ENCODE measurements at regions not wholly inside any gene's neighbourhood (a gene's known extent, or its start where the extent isn't known, plus 50 kb on each side); places are given as distances from the start of the nearest gene placed in this dataset.

- TF ChIP-seq CHD7 (IDR thresholded peaks at IDR 0.05; ENCODE audit: insufficient replicate concordance, low read length) = no peak
- no peak for TF ChIP-seq CTCF (IDR thresholded peaks at IDR 0.05; ENCODE audit: control extremely low read depth in 1 of 3, insufficient read depth in 1 of 3, low read depth in 1 of 3, low read length in 3 of 3)
- no peak for TF ChIP-seq SIRT6 (IDR thresholded peaks at IDR 0.05; ENCODE audit: low read length)
- TF ChIP-seq NRF1 (IDR thresholded peaks at IDR 0.05; ENCODE audit: low read depth, low read length) = no peak
- TF ChIP-seq SIN3A (conservative IDR thresholded peaks at IDR 0.05 in 1 of 2, IDR thresholded peaks at IDR 0.05 in 1 of 2; ENCODE audit: low read depth in 1 of 2, low read length in 2 of 2) = no peak
- no peak for TF ChIP-seq CEBPB (IDR thresholded peaks at IDR 0.05; ENCODE audit: low read depth, low read length)
- no peak for TF ChIP-seq GABPA (IDR thresholded peaks at IDR 0.05; ENCODE audit: borderline replicate concordance, insufficient read depth, low read length)
- TF ChIP-seq SUZ12 (IDR thresholded peaks at IDR 0.05; ENCODE audit: low read length) = no peak
- no peak for TF ChIP-seq CBX8 (IDR thresholded peaks at IDR 0.05; ENCODE audit: borderline replicate concordance, low read depth, low read length)
- TF ChIP-seq HDAC6 (IDR thresholded peaks at IDR 0.05; ENCODE audit: low read depth, low read length) = no peak
Measured at GRCh38 chr5:31079668-31080067, 113.8 kb upstream of the CDH6 start (continued).

Data from H1 (cell line).